ENCODE measurements at regions not wholly inside any gene's neighbourhood (a gene's known extent, or its start where the extent isn't known, plus 50 kb on each side); places are given as distances from the start of the nearest gene placed in this dataset.

GRCh38 chrX:40457406-40457805 is 123.4 kb upstream of the ATP6AP2 start:
- H3K27me3 ChIP-seq (ENCODE audit: control insufficient read depth in 1 of 2, insufficient read depth in 2 of 2, low read length in 2 of 2): 0 out of 5 replicates have a peak, but pooled peaks cover 0 to 2% of the 10 kb centered on the region in 2 experiments
- CTCF ChIA-PET (ENCODE audit: low intra/inter-chr PET ratio, low total read pairs): no interaction called here
- H3K4me3 ChIP-seq (replicated peaks in 1 of 3; ENCODE audit: insufficient read depth in 1 of 3, low read depth in 2 of 3, low read length in 3 of 3): no peak overlapping the region
- H3K27ac ChIP-seq (ENCODE audit: extremely low read length, insufficient read depth, low read length): no peak overlapping the region
- H3K79me2 ChIP-seq (ENCODE audit: insufficient read depth, low read length): no peaks in the 10 kb centered on the region
- no peak for TF ChIP-seq STAT5B (CRISPR knock-in tag; IDR thresholded peaks at IDR 0.05)
- no peak for TF ChIP-seq SNAPC2 (CRISPR knock-in tag; IDR thresholded peaks at IDR 0.05)
- TF ChIP-seq JUND (CRISPR knock-in tag; IDR thresholded peaks at IDR 0.05): no peak
- no peak for TF ChIP-seq ZNF619 (CRISPR knock-in tag; IDR thresholded peaks at IDR 0.05)
- no peak for TF ChIP-seq MAZ (IDR thresholded peaks at IDR 0.05; ENCODE audit: borderline replicate concordance, low read depth, low read length)
- TF ChIP-seq MAZ (CRISPR knock-in tag; IDR thresholded peaks at IDR 0.05; ENCODE audit: low read depth): no peak
- no peak for TF ChIP-seq ZFP36 (IDR thresholded peaks at IDR 0.05; ENCODE audit: borderline replicate concordance, low read depth, low read length, partially characterized antibody)
- TF ChIP-seq MEIS2 (CRISPR knock-in tag; IDR thresholded peaks at IDR 0.05): no peak
- TF ChIP-seq ZNF678 (CRISPR knock-in tag; IDR thresholded peaks at IDR 0.05): no peak
- no peak for TF ChIP-seq SIX4 (CRISPR knock-in tag; IDR thresholded peaks at IDR 0.05)
- no peak for TF ChIP-seq AKAP8 (CRISPR knock-in tag; IDR thresholded peaks at IDR 0.05)
- TF ChIP-seq KDM3A (CRISPR knock-in tag; IDR thresholded peaks at IDR 0.05; ENCODE audit: low read depth): no peak
- no peak for TF ChIP-seq ZMYM4 (CRISPR knock-in tag; IDR thresholded peaks at IDR 0.05)
- no peak for TF ChIP-seq ZFP82 (CRISPR knock-in tag; IDR thresholded peaks at IDR 0.05; ENCODE audit: borderline replicate concordance)
- TF ChIP-seq SMC3 (IDR thresholded peaks at IDR 0.05; ENCODE audit: low read length): no peak
- no peak for TF ChIP-seq ZMAT3 (CRISPR knock-in tag; conservative IDR thresholded peaks at IDR 0.05)
- no peak for TF ChIP-seq FOSL2 (CRISPR knock-in tag; IDR thresholded peaks at IDR 0.05)
- TF ChIP-seq NPAS2 (CRISPR knock-in tag; IDR thresholded peaks at IDR 0.05; ENCODE audit: borderline replicate concordance): no peak
- TF ChIP-seq TERF1 (CRISPR knock-in tag; IDR thresholded peaks at IDR 0.05): no peak
- no peak for TF ChIP-seq SMAD3 (CRISPR knock-in tag; IDR thresholded peaks at IDR 0.05)
- FAIRE-seq: no peak
- no peak for ATAC-seq
- in situ Hi-C loops (cut with HindIII; ENCODE audit: extremely low pct_ligation_motif_present, low pct_unique_long_range_greater_than_20kb) (no loop called here), intact Hi-C loops (cut with micrococcal nuclease; ENCODE audit: unreplicated experiment) (no loop called here)
- H3K9ac ChIP-seq (ENCODE audit: insufficient read depth, low read depth, low read length): no peak overlapping the region
- H3K36me3 ChIP-seq (replicated peaks in 1 of 2; ENCODE audit: control insufficient read depth in 1 of 2, insufficient read depth in 2 of 2, low read length in 2 of 2): no peaks in the 10 kb centered on the region
- no peaks in the 10 kb centered on the region for H3K9me3 ChIP-seq (ENCODE audit: low read length)
- no peak for DNase-seq (ENCODE audit: low spot score)
- POLR2A ChIA-PET: no interaction called here
- H3K4me2 ChIP-seq (ENCODE audit: low read depth, low read length): no peak overlapping the region
- no peaks in the 10 kb centered on the region for H4K20me1 ChIP-seq (ENCODE audit: insufficient read depth, low read length)
- no TSS peak for BruUV-seq (replicated peaks)
- no peaks in the 10 kb centered on the region for H3K4me1 ChIP-seq (ENCODE audit: insufficient read depth, low read length)
- no peak overlapping the region for H2AFZ ChIP-seq (ENCODE audit: low read length)

Measured in HepG2 (cell line).